A673 (cell line): ENCODE measurements at regions not wholly inside any gene's neighbourhood (a gene's known extent, or its start where the extent isn't known, plus 50 kb on each side); places are given as distances from the start of the nearest gene placed in this dataset.

Experiments used
- BruUV-seq: library from RNA; stranded (reverse); fragments of 400-500 nt; replicated peaks from 2 replicates; lab custom pipeline; 2021; lab: Mats Ljungman, UMichigan
- CTCF ChIA-PET: fragments of 300-600 bp; sonication (Branson Sonifier 250); formaldehyde crosslinking; loops from one replicate; lab custom pipeline; 2022; ENCODE audit warnings: antibody characterized with exemption; lab: Charles Lee
- POLR2A ChIA-PET: fragments of 300-600 bp; sonication (Branson Sonifier 250); formaldehyde crosslinking; loops from one replicate; lab custom pipeline; 2022; ENCODE audit warnings: antibody characterized with exemption; ENCODE audit not compliant: low non-redundant PET; lab: Charles Lee
- DNase-seq: peaks from one replicate; pipeline ENCODE4 v3.0.0-alpha.2; 2015; ENCODE audit warnings: low spot score
- H3K27ac ChIP-seq: fragments of 200-600 bp; sonication (generic); 2 replicates; pipeline ENCODE4 v1.5.1; 2016; ENCODE audit warnings: mixed run types, low read depth, mild to moderate bottlenecking, mixed read lengths, antibody characterized with exemption, low read length; ENCODE audit not compliant: poor library complexity, severe bottlenecking
- H3K27me3 ChIP-seq: fragments of 200-600 bp; sonication (generic); replicated peaks from 2 replicates; pipeline ENCODE4 v1.6.1; 2017; ENCODE audit warnings: mixed run types, low read depth, mild to moderate bottlenecking, mixed read lengths, antibody characterized with exemption, low read length; ENCODE audit not compliant: insufficient read depth, poor library complexity
- H3K36me3 ChIP-seq: fragments of 200-600 bp; sonication (generic); 2 replicates; pipeline ENCODE4 v1.6.1; 2016; ENCODE audit warnings: mixed run types, mild to moderate bottlenecking, mixed read lengths, antibody characterized with exemption, low read length; ENCODE audit not compliant: insufficient read depth, poor library complexity, severe bottlenecking
- H3K4me1 ChIP-seq: fragments of 200-600 bp; sonication (generic); 2 replicates; pipeline ENCODE4 v1.6.1; 2017; ENCODE audit warnings: mixed run types, mild to moderate bottlenecking, mixed read lengths, antibody characterized with exemption, low read length; ENCODE audit not compliant: insufficient read depth, poor library complexity, severe bottlenecking
- H3K4me3 ChIP-seq: fragments of 200-600 bp; sonication (generic); 2 replicates; pipeline ENCODE4 v1.5.1; 2016; ENCODE audit warnings: low read depth, mixed run types, mild to moderate bottlenecking, mixed read lengths, low read length; ENCODE audit not compliant: poor library complexity, severe bottlenecking
- H3K9me3 ChIP-seq: fragments of 200-600 bp; sonication (generic); 2 replicates; pipeline ENCODE4 v1.6.1; 2016; ENCODE audit warnings: mixed run types, low read depth, mild to moderate bottlenecking, mixed read lengths, antibody characterized with exemption, low read length; ENCODE audit not compliant: poor library complexity, severe bottlenecking
- CTCF ChIP-seq: fragments of 300-800, 200-600 bp; sonication (generic); conservative IDR thresholded peaks from 2 replicates; pipeline ENCODE4 v1.5.1; 2017; ENCODE audit warnings: low read depth, mild to moderate bottlenecking, antibody characterized with exemption, low read length, moderate library complexity, mixed read lengths
- EZH2 ChIP-seq: fragments of 200-600 bp; sonication (generic); IDR thresholded peaks from 2 replicates; pipeline ENCODE4 v1.6.1; 2017; ENCODE audit warnings: borderline replicate concordance, low read depth, mild to moderate bottlenecking, mixed read lengths, antibody characterized with exemption, low read length; ENCODE audit not compliant: poor library complexity, severe bottlenecking
- intact Hi-C: fragments of 100-400 bp; cut with micrococcal nuclease; formaldehyde crosslinking; loops from one replicate; pipeline ENCODE4 v1.10.0; 2022; ENCODE audit not compliant: unreplicated experiment

- intact Hi-C loops: no loop called here
- Histone ChIP-seq H3K4me3 (no peak overlapping the region), H3K27ac (no peak overlapping the region), H3K27me3 (peaks cover 10% of the 10 kb centered on the region), H3K9me3 (no peaks in the 10 kb centered on the region), H3K36me3 (no peaks in the 10 kb centered on the region), H3K4me1 (no peaks in the 10 kb centered on the region)
- no peak for TF ChIP-seq EZH2
- no peak for TF ChIP-seq CTCF
- BruUV-seq: no TSS peak
- POLR2A ChIA-PET: no interaction called here
- CTCF ChIA-PET: no interaction called here
- no peak for DNase-seq
These were observed 140.5 kb downstream of the KCNA5 start for GRCh38 chr12:5184186-5184585.

- intact Hi-C loops: no loop called here
- no peak for TF ChIP-seq EZH2
- Histone ChIP-seq H3K9me3 (no peaks in the 10 kb centered on the region), H3K36me3 (no peaks in the 10 kb centered on the region), H3K27me3 (peaks cover 6% of the 10 kb centered on the region), H3K27ac (no peak overlapping the region), H3K4me1 (no peaks in the 10 kb centered on the region), H3K4me3 (no peak overlapping the region)
- no peak for DNase-seq
- POLR2A ChIA-PET: no interaction called here
- BruUV-seq: no TSS peak
- CTCF ChIA-PET: no interaction called here
These were observed 141.9 kb downstream of the KCNA5 start for GRCh38 chr12:5185435-5186069.

DNA sequence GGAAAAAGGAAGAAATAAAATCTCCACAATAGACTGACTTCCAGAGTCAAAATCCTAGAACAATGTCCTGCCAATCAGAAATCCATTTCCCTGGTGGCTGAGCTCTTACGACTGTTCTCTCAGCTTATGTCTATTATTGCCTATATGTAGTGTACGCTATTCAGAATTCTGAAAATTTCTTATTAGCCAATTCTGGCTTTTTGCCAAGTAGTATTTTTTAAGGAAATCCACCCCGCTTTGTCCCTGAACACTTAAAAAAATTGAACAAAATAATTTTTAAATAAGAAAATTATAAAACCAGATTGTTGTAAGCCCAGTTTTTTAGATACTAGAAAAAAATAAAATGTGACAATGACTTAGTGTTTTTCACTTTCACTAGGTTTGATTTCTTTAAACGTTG is 143.0 kb downstream of the KCNA5 start:
- Histone ChIP-seq H3K9me3 (no peaks in the 10 kb centered on the region), H3K36me3 (no peaks in the 10 kb centered on the region), H3K27me3 (peaks cover 4% of the 10 kb centered on the region), H3K4me3 (no peak overlapping the region), H3K27ac (no peak overlapping the region), H3K4me1 (no peaks in the 10 kb centered on the region)
- TF ChIP-seq CTCF (no peak), EZH2 (no peak)
- CTCF ChIA-PET: no interaction called here
- intact Hi-C loops: no loop called here
- DNase-seq: no peak
- POLR2A ChIA-PET: interaction anchor here (0.7 kb wide), 1 partner anchor 150 kb away, joined by 3 read pairs; no protein-coding TSS in a partner anchor
- no TSS peak for BruUV-seq

DNA sequence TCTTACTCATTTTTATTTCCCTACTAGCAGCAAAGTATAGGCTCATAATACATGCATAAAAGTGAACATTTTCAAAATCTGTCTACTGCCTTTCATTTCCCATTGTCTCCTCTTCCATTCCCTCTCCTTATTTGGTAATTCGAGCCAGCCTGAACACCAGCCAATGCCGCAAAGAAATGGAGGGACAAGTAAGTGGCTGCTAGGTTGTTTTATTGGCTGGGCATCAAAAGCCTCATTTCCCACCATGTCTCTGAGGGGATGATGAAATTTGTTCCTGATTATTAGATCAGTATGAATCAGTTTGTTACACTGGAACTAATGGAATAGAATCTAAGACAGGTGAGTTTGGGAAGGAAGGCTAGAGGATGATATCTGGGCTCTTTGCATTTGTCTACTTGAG is 143.5 kb downstream of the KCNA5 start:
- BruUV-seq: no TSS peak
- ChIA-PET CTCF (interaction anchor here (0.6 kb wide), 1 partner anchor 265 kb away, joined by 4 read pairs; no protein-coding TSS in a partner anchor), POLR2A (no interaction called here)

More for the DNA sequence above, 143.5 kb downstream of the KCNA5 start:
- Histone ChIP-seq H3K27me3 (peaks cover 4% of the 10 kb centered on the region), H3K36me3 (no peaks in the 10 kb centered on the region), H3K9me3 (no peaks in the 10 kb centered on the region), H3K4me1 (no peaks in the 10 kb centered on the region), H3K4me3 (no peak overlapping the region), H3K27ac (no peak overlapping the region)
- TF ChIP-seq CTCF (no peak), EZH2 (no peak)
- peak; percentile 11 for DNase-seq
- intact Hi-C loops: no loop called here
